HCT116 (cell line): ENCODE measurements at regions not wholly inside any gene's neighbourhood (a gene's known extent, or its start where the extent isn't known, plus 50 kb on each side); places are given as distances from the start of the nearest gene placed in this dataset.

Source experiments
- ATAC-seq: fragments of 200-7000 bp; cut with Tn5 transposase; 2 replicates; pipeline ENCODE4 v1.9.1; 2020; ENCODE audit warnings: mild to moderate bottlenecking, moderate library complexity
- BruUV-seq: library from RNA; stranded (reverse); fragments of 400-500 nt; replicated peaks from 2 replicates; lab custom pipeline; 2021; lab: Mats Ljungman, UMichigan
- CTCF ChIA-PET: fragments of 300-600 bp; sonication (Branson Sonifier 250); formaldehyde crosslinking; loops from one replicate; lab custom pipeline; 2021; ENCODE audit warnings: antibody characterized with exemption; lab: Charles Lee
- POLR2A ChIA-PET: fragments of 300-600, 350-600 bp; sonication (Branson Sonifier 250); formaldehyde crosslinking; loops from one replicate; lab custom pipeline; 2021; ENCODE audit warnings: antibody characterized with exemption; lab: Charles Lee
- RAD21 ChIA-PET, 2 experiments: fragments of 300-600 bp; sonication (Branson Sonifier 250); formaldehyde crosslinking; loops; one replicate each; lab custom pipeline; 2023; ENCODE audit warnings: low total read pairs in 2 of 2; ENCODE audit not compliant: uncharacterized antibody in 2 of 2, unreplicated experiment in 2 of 2, low non-redundant PET in 1 of 2; lab: Charles Lee
- DNase-seq: peaks from one replicate; pipeline ENCODE4 v3.0.0-alpha.2; 2010; ENCODE audit warnings: low read depth, low spot score
- H2AFZ ChIP-seq: fragments of 200-600 bp; shearing (Covaris generic), sonication (generic); 2 replicates; pipeline ENCODE4 v1.6.1; 2017; ENCODE audit warnings: low read depth, mixed run types, mixed read lengths, antibody characterized with exemption, low read length; ENCODE audit not compliant: poor library complexity, severe bottlenecking
- H3K27ac ChIP-seq: 2 replicates; pipeline ENCODE4 v1.5.1; 2012; ENCODE audit warnings: low read depth, low read length
- H3K27me3 ChIP-seq: fragments of 200-600 bp; sonication (generic); 2 replicates; pipeline ENCODE4 v1.6.1; 2016; ENCODE audit warnings: mixed run types, low read length, mixed read lengths; ENCODE audit not compliant: insufficient read depth
- H3K36me3 ChIP-seq, 2 experiments: fragments of 200-500 bp in 1 of 2; fragments of 200-600 bp in 1 of 2; sonication (Bioruptor generic) in 1 of 2; sonication (generic) in 1 of 2; 2 replicates each; pipeline versions ENCODE4 v1.5.1 to v1.6.1; 2014 to 2016; ENCODE audit warnings: low read length in 2 of 2, inconsistent platforms in 1 of 2, mixed read lengths in 1 of 2, mixed run types in 1 of 2; ENCODE audit not compliant: insufficient read depth in 2 of 2, control insufficient read depth in 1 of 2
- H3K4me1 ChIP-seq, 2 experiments: fragments of 200-600 bp in 1 of 2; sonication (generic) in 1 of 2; 2 replicates each; pipeline versions ENCODE4 v1.5.1 to v1.6.1; 2012 to 2017; ENCODE audit warnings: low read length in 2 of 2, inconsistent platforms in 1 of 2, mild to moderate bottlenecking in 1 of 2, mixed read lengths in 1 of 2, mixed run types in 1 of 2, moderate library complexity in 1 of 2; ENCODE audit not compliant: insufficient read depth in 2 of 2, control insufficient read depth in 1 of 2
- H3K4me2 ChIP-seq: fragments of 200-600 bp; sonication (generic); 2 replicates; pipeline ENCODE4 v1.6.1; 2017; ENCODE audit warnings: mixed run types, low read length, mixed read lengths
- H3K4me3 ChIP-seq, 2 experiments: fragments of 200-600 bp in 1 of 2; sonication (generic) in 1 of 2; replicated peaks in 1 of 2; 2 replicates each; pipeline ENCODE4 v1.5.1; 2011 to 2016; ENCODE audit warnings: low read length in 2 of 2, control low read depth in 1 of 2, low read depth in 1 of 2, mild to moderate bottlenecking in 1 of 2, mixed read lengths in 1 of 2, mixed run types in 1 of 2
- H3K79me2 ChIP-seq: fragments of 200-600 bp; sonication (generic); 2 replicates; pipeline ENCODE4 v1.6.1; 2017; ENCODE audit warnings: mild to moderate bottlenecking, mixed run types, low read length, moderate library complexity, mixed read lengths; ENCODE audit not compliant: insufficient read depth
- H3K9ac ChIP-seq: fragments of 200-600 bp; sonication (generic); 2 replicates; pipeline ENCODE4 v1.6.1; 2016; ENCODE audit warnings: low read length, mixed read lengths
- H3K9me2 ChIP-seq: fragments of 200-600 bp; sonication (generic), shearing (Covaris generic); 2 replicates; pipeline ENCODE4 v1.6.1; 2017; ENCODE audit warnings: mixed run types, mild to moderate bottlenecking, moderate library complexity; ENCODE audit not compliant: insufficient read depth
- H3K9me3 ChIP-seq, 2 experiments: fragments of 200-500 bp in 1 of 2; fragments of 200-600 bp in 1 of 2; sonication (Bioruptor generic) in 1 of 2; sonication (generic) in 1 of 2; 2 replicates each; pipeline ENCODE4 v1.6.1; 2014 to 2017; ENCODE audit warnings: low read length in 2 of 2, mixed read lengths in 2 of 2, inconsistent platforms in 1 of 2, low read depth in 1 of 2, mild to moderate bottlenecking in 1 of 2, mixed run types in 1 of 2, moderate library complexity in 1 of 2; ENCODE audit not compliant: control insufficient read depth in 1 of 2, insufficient read depth in 1 of 2
- H4K20me1 ChIP-seq: fragments of 200-600 bp; sonication (generic), shearing (Covaris generic); 2 replicates; pipeline ENCODE4 v1.6.1; 2017; ENCODE audit warnings: mixed run types, mild to moderate bottlenecking, moderate library complexity; ENCODE audit not compliant: insufficient read depth
- JUND ChIP-seq: IDR thresholded peaks from 2 replicates; pipeline ENCODE4 v1.6.1; 2012
- SP1 ChIP-seq: IDR thresholded peaks from 2 replicates; pipeline ENCODE4 v1.6.1; 2012; ENCODE audit warnings: low read depth
- TCF7L2 ChIP-seq: IDR thresholded peaks from 2 replicates; pipeline ENCODE4 v1.7.0; 2011; ENCODE audit warnings: borderline replicate concordance, inconsistent platforms; ENCODE audit not compliant: insufficient read depth, insufficient read length; ENCODE audit errors: extremely low read depth
- intact Hi-C: fragments of 100-400 bp; cut with micrococcal nuclease; formaldehyde crosslinking; loops from 2 replicates; pipeline ENCODE4 v1.10.0; 2022
- TF ChIP-seq, protein P1 (sequence below): IDR thresholded peaks from 2 replicates; pipeline ENCODE4 v1.6.1; 2012

DNA sequence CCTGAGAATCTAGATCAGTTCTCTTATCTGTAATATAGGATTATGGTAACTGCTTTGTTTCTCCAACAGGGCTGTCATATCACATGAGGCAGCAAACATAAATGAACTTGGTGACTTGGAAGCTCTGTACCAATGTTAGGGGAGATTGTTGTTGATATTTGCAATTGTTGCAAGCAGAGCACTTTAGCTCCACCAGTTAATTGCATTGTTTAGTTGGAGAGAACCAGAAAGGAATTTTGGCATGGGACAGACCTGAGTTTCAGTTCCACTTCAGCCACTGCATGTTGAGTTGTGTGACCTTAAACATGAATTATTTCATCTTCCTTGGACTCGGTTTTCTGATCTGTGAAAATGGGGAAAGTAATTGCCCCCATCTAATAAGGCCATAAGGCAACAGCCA lies 142.3 kb upstream of the JUN start:
- Histone ChIP-seq H3K4me3 (no peak overlapping the region), H3K9me3 (no peaks in the 10 kb centered on the region), H3K9me2 (no peaks in the 10 kb centered on the region), H3K27ac (no peak overlapping the region), H3K4me1 (peaks cover 9 to 19% of the 10 kb centered on the region in 2 experiments), H4K20me1 (no peaks in the 10 kb centered on the region), H3K79me2 (no peaks in the 10 kb centered on the region), H3K9ac (no peak overlapping the region), H3K36me3 (no peaks in the 10 kb centered on the region), H3K27me3 (peaks cover 19% of the 10 kb centered on the region; the same call in 1 of the 2 replicates), H3K4me2 (no peak overlapping the region), H2AFZ (no peak overlapping the region)
- RAD21 ChIA-PET, result no interaction called here
- BruUV-seq, result no TSS peak
- POLR2A ChIA-PET, result no interaction called here
- TF ChIP-seq SP1 (no peak), JUND (no peak)
- CTCF ChIA-PET, result no interaction called here
- intact Hi-C loops, result no loop called here
- DNase-seq (no peak), ATAC-seq (no peak)

DNA sequence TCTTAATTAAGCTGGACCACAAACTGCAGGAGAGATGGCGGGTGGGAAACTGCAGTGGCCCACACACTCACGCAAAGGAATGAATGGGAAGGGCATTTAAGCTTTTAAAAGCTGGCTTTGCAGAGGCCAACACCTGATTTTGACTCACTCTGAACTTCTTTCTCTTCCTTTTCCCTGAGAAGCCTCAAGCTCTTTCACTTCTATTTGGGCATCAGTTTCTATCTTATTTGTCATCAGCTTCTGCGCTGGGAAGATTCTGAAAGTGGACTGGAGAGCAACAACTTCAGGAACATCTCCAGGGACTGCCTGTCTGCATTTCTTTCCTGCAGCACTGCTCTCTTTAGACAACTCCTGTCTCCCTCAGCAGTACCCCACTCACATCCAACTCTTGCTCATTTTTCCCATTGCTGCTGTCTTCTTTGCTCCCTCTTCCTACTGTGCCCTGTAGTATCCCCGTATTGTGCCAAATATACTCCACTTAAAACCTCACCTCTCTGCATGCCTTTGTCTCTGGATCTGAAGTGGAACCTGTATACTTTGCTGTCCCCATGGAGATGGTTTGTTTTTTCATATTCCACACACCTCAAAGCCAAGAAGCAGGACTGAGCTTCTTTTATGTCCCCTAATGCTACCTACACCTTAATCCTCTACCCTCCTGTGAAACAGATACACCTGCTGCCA lies 143.3 kb upstream of the JUN start:
- Histone ChIP-seq H3K27me3 (peaks cover 19% of the 10 kb centered on the region; the same call in 1 of the 2 replicates), H3K9me3 (no peaks in the 10 kb centered on the region), H3K4me1 (peaks cover 9 to 24% of the 10 kb centered on the region in 2 experiments), H4K20me1 (no peaks in the 10 kb centered on the region), H3K4me2 (no peak overlapping the region), H3K79me2 (no peaks in the 10 kb centered on the region), H3K4me3 (no peak overlapping the region), H3K9ac (no peak overlapping the region), H2AFZ (no peak overlapping the region), H3K36me3 (no peaks in the 10 kb centered on the region), H3K27ac (no peak overlapping the region), H3K9me2 (no peaks in the 10 kb centered on the region)
- CTCF ChIA-PET, result no interaction called here
- BruUV-seq, result no TSS peak
- TF ChIP-seq, protein P1, sequence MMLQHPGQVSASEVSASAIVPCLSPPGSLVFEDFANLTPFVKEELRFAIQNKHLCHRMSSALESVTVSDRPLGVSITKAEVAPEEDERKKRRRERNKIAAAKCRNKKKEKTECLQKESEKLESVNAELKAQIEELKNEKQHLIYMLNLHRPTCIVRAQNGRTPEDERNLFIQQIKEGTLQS, result no peak
- TF ChIP-seq TCF7L2, result no peak
- ATAC-seq (no peak), DNase-seq (no peak)
- intact Hi-C loops, result no loop called here
- POLR2A ChIA-PET, result no interaction called here
- RAD21 ChIA-PET, result no interaction called here
